Right lobe of liver (tissue), 6 donors: ENCODE measurements at regions not wholly inside any gene's neighbourhood (a gene's known extent, or its start where the extent isn't known, plus 50 kb on each side); places are given as distances from the start of the nearest gene placed in this dataset.

Experiments
- ATAC-seq, 4 donors: fragments of 200-7000 bp; cut with Tn5 transposase; one replicate each; pipeline ENCODE4 v1.9.1; 2020; ENCODE audit warnings: mild to moderate bottlenecking in 4 of 4, moderate library complexity in 4 of 4
- DNase-seq, 3 donors: peaks; one replicate each; pipeline ENCODE4 v3.0.0-alpha.2; 2020
- H3K27ac ChIP-seq, 3 donors: fragments of 200-600 bp; one replicate each; pipeline ENCODE4 v1.8.0; 2022
- H3K27me3 ChIP-seq, 2 donors: fragments of 200-600 bp; one replicate each; pipeline ENCODE4 v1.8.0; 2022
- H3K36me3 ChIP-seq, 4 donors: fragments of 200-600 bp; sonication (generic) in 1 of 4; one replicate each; pipeline versions ENCODE4 v1.5.1 to v1.8.0; 2017 to 2022; ENCODE audit warnings: control low read depth in 1 of 4
- H3K4me1 ChIP-seq, 4 donors: fragments of 200-600 bp; sonication (generic) in 1 of 4; one replicate each; pipeline versions ENCODE4 v1.5.1 to v1.8.0; 2017 to 2022; ENCODE audit warnings: control low read depth in 1 of 4
- H3K4me3 ChIP-seq, 3 donors: fragments of 200-600 bp; one replicate each; pipeline ENCODE4 v1.8.0; 2022
- H3K9me3 ChIP-seq, 4 donors: fragments of 200-600 bp; sonication (generic) in 1 of 4; one replicate each; pipeline versions ENCODE4 v1.5.1 to v1.8.0; 2017 to 2022; ENCODE audit warnings: control low read depth in 1 of 4
- CTCF ChIP-seq, 4 donors: fragments of 200-600 bp in 3 of 4; fragments of 450-650 bp in 1 of 4; IDR thresholded peaks; one replicate each; pipeline versions ENCODE4 v1.5.1 to v1.8.0; 2016 to 2022; ENCODE audit warnings: antibody characterized with exemption in 4 of 4, mild to moderate bottlenecking in 2 of 4
- POLR2A ChIP-seq: fragments of 450-650 bp; IDR thresholded peaks from one replicate; pipeline ENCODE4 v1.6.1; 2017; ENCODE audit warnings: antibody characterized with exemption, mild to moderate bottlenecking
- WGBS: methylation state at CpG from one replicate; pipeline ENCODE4 v1.1.6; 2018; ENCODE audit warnings: low coverage, low lambda C conversion rate; ENCODE audit not compliant: insufficient coverage; ENCODE audit errors: missing lambda C conversion rate; 5-methylcytosine and 5-hydroxymethylcytosine counted together
- intact Hi-C, 2 donors: fragments of 100-400 bp; cut with DNase I; formaldehyde crosslinking; loops; one replicate each; pipeline versions ENCODE4 v1.11.2 to v1.14.1; 2022
- donor health status: DM: no; HTN: yes; CAD: no.
- donor health status: DM: no; HTN: no; CAD: no.
- donor health status: DM: no; HTN: no; CAD: no.
- donor health status: DM: no; HTN: yes; CAD: no.
- donor health status: DM: no; HTN: yes; CAD: no.

GRCh38 chr15:35925275-35926006 lies 379.5 kb upstream of the DPH6 start:
- Histone ChIP-seq H3K4me3 (no peak overlapping the region), H3K9me3 (no peaks in the 10 kb centered on the region), H3K27me3 (no peaks in the 10 kb centered on the region), H3K27ac (no peak overlapping the region), H3K4me1 (no peaks in the 10 kb centered on the region), H3K36me3 (no peaks in the 10 kb centered on the region)
- ATAC-seq (no peak), DNase-seq (no peak)
- WGBS: 82% methylated on average over 9 of the region's 9 CpGs
- intact Hi-C loops: no loop called here
- no peak for TF ChIP-seq POLR2A
- no peak for TF ChIP-seq CTCF (IDR thresholded peaks at IDR 0.05)

- no peaks in the 10 kb centered on the region for H3K4me1 ChIP-seq
- no peak overlapping the region for H3K4me3 ChIP-seq
- H3K36me3 ChIP-seq: no peaks in the 10 kb centered on the region
- intact Hi-C loops: no loop called here
- TF ChIP-seq POLR2A (no peak), CTCF (IDR thresholded peaks at IDR 0.05) (no peak)
- no peaks in the 10 kb centered on the region for H3K27me3 ChIP-seq
- ATAC-seq (no peak), DNase-seq (no peak)
- no peak overlapping the region for H3K27ac ChIP-seq
- no peaks in the 10 kb centered on the region for H3K9me3 ChIP-seq
Measured at GRCh38 chr15:35926007-35926380, 380.0 kb upstream of the DPH6 start.

GRCh38 chr15:35928847-35929246 lies 382.9 kb upstream of the DPH6 start:
- 80% methylated on average over 2 of the region's 2 CpGs for WGBS

GRCh38 chr15:35929740-35930444 lies 383.9 kb upstream of the DPH6 start:
- Histone ChIP-seq H3K27ac (no peak overlapping the region), H3K4me1 (peaks cover 0 to 16% (median 2%) of the 10 kb centered on the region in 4 donors), H3K9me3 (no peaks in the 10 kb centered on the region), H3K36me3 (no peaks in the 10 kb centered on the region), H3K4me3 (no peak overlapping the region), H3K27me3 (no peaks in the 10 kb centered on the region)
- 55% methylated on average over 4 of the region's 4 CpGs for WGBS
- ATAC-seq: no peak
- intact Hi-C loops: no loop called here
- DNase-seq: no peak
- no peak for TF ChIP-seq CTCF (IDR thresholded peaks at IDR 0.05)
- TF ChIP-seq POLR2A: no peak

More at GRCh38 chr15:35928847-35929246, 382.9 kb upstream of the DPH6 start:
- peaks cover 0 to 11% (median 2%) of the 10 kb centered on the region in 4 donors for H3K4me1 ChIP-seq
- ATAC-seq (no peak), DNase-seq (no peak)
- H3K27ac ChIP-seq: no peak overlapping the region
- intact Hi-C loops: no loop called here
- no peak overlapping the region for H3K4me3 ChIP-seq
- no peak for TF ChIP-seq CTCF (IDR thresholded peaks at IDR 0.05)
- no peaks in the 10 kb centered on the region for H3K9me3 ChIP-seq
- H3K36me3 ChIP-seq: no peaks in the 10 kb centered on the region
- H3K27me3 ChIP-seq: no peaks in the 10 kb centered on the region
